ENCODE measurements at regions not wholly inside any gene's neighbourhood (a gene's known extent, or its start where the extent isn't known, plus 50 kb on each side); places are given as distances from the start of the nearest gene placed in this dataset.

- TF ChIP-seq, protein P1, sequence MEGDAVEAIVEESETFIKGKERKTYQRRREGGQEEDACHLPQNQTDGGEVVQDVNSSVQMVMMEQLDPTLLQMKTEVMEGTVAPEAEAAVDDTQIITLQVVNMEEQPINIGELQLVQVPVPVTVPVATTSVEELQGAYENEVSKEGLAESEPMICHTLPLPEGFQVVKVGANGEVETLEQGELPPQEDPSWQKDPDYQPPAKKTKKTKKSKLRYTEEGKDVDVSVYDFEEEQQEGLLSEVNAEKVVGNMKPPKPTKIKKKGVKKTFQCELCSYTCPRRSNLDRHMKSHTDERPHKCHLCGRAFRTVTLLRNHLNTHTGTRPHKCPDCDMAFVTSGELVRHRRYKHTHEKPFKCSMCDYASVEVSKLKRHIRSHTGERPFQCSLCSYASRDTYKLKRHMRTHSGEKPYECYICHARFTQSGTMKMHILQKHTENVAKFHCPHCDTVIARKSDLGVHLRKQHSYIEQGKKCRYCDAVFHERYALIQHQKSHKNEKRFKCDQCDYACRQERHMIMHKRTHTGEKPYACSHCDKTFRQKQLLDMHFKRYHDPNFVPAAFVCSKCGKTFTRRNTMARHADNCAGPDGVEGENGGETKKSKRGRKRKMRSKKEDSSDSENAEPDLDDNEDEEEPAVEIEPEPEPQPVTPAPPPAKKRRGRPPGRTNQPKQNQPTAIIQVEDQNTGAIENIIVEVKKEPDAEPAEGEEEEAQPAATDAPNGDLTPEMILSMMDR (IDR thresholded peaks at IDR 0.05) = no peak
- no peak for TF ChIP-seq POLR2A (IDR thresholded peaks at IDR 0.05)
These were observed 324.1 kb downstream of the FAM170A start for GRCh38 chr5:119953474-119953873.
